ENCODE measurements at regions not wholly inside any gene's neighbourhood (a gene's known extent, or its start where the extent isn't known, plus 50 kb on each side); places are given as distances from the start of the nearest gene placed in this dataset.

- H3K27ac ChIP-seq, result no peak overlapping the region
- peak; percentile 82 for TF ChIP-seq CTCF (conservative IDR thresholded peaks at IDR 0.05)
Measured at GRCh38 chr4:138680989-138681604, 334.5 kb upstream of the NOCT start.

- H3K27ac ChIP-seq, result no peak overlapping the region
- TF ChIP-seq CTCF (conservative IDR thresholded peaks at IDR 0.05), result no peak
Measured at GRCh38 chr4:138680256-138680655, 335.3 kb upstream of the NOCT start.

- no peak overlapping the region for H3K27ac ChIP-seq
Measured at GRCh38 chr4:138678985-138679746, 336.4 kb upstream of the NOCT start.

GRCh38 chr4:138677748-138678147 is 337.8 kb upstream of the NOCT start:
- no peak overlapping the region for H3K27ac ChIP-seq
- TF ChIP-seq CTCF (conservative IDR thresholded peaks at IDR 0.05), result no peak

More at GRCh38 chr4:138678985-138679746, 336.4 kb upstream of the NOCT start:
- TF ChIP-seq CTCF (conservative IDR thresholded peaks at IDR 0.05), result no peak

GRCh38 chr4:138677212-138677611 is 338.4 kb upstream of the NOCT start:
- TF ChIP-seq CTCF (conservative IDR thresholded peaks at IDR 0.05), result no peak
- no peak overlapping the region for H3K27ac ChIP-seq

- no peak for TF ChIP-seq CTCF (conservative IDR thresholded peaks at IDR 0.05)
- H3K27ac ChIP-seq, result no peak overlapping the region
Measured at GRCh38 chr4:138675685-138676084, 339.9 kb upstream of the NOCT start.

GRCh38 chr4:138674209-138674608 is 341.4 kb upstream of the NOCT start:
- TF ChIP-seq CTCF (conservative IDR thresholded peaks at IDR 0.05), result no peak
- no peak overlapping the region for H3K27ac ChIP-seq

All from VCaP (cell line).